CD4-positive, alpha-beta T cell treated with Interleukin-10 for 1 hour (primary cell): ENCODE measurements at regions not wholly inside any gene's neighbourhood (a gene's known extent, or its start where the extent isn't known, plus 50 kb on each side); places are given as distances from the start of the nearest gene placed in this dataset.
"Not testable (repeated sequence)": the region's sequence is repeated elsewhere in the genome, so short reads cannot be mapped to it uniquely, and the experiment has no call there.

ENCODE experiments used
- DNase-seq: peaks from one replicate; pipeline ENCODE4 v3.0.0-alpha.2; 2020

DNA sequence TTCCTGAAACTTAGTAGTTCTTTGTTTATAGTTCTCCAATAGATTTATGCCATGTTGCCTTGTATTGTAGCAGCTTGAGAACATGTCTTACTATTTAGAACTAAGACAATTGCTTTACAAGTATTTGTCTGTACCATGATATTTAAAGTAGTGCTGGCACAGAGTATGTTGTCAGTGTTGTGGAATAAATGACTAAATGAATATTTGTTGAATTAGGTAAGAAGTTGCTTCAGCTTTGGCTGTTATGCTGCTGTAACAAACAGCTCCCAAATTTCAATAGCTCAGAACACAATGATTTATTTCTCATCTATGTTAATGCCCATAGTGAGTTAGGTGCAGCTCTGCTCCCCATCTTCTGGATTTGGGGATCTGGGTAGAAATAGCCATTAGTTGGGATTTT, 90.2 kb upstream of the VCAM1 start:
- DNase-seq = no peak

DNA sequence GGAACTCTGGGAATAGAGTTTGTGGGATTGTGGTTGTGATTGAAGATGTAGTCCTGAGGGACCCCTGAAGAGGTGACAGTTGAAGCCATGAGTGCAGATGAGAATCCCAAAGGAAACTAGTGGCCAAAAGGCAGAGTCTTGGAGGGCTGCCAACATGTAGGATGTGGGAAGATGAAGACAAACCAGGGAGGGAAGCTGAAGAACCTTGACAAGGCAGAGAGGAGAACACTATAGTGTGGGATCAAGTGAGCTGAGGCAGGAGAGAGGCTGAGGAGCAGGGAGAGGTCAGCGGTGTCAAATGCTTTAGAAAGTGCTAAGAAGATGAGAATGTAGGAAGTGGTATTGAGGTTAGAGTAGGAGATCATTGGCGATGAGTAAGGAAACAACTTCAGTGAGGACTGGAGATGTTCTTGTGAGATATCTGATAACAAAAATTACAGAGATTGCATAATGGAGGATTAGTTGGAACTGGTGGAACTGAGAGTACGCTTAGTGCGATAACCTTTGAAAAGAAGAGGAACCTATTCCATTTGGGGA, 88.5 kb upstream of the VCAM1 start:
- no peak for DNase-seq

DNA sequence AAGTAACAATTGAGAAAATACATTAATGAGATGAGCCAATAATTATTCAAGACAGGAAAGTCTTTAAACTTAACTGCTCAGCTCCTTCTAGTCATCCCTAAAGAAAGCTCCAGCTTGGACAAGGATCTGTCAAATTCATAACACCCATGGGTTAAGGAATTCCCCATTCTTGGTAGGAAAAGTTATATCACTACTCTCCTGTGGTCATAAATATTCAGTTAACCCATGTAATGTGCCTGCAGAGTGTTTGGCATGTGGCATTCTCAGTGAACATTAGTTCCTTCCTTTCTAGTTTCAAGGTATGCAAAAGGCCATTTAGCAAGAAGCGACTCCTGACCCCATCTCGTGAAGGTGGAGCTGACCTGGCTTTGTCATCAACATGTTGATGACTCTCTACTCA, 76.7 kb upstream of the VCAM1 start:
- no peak for DNase-seq

DNA sequence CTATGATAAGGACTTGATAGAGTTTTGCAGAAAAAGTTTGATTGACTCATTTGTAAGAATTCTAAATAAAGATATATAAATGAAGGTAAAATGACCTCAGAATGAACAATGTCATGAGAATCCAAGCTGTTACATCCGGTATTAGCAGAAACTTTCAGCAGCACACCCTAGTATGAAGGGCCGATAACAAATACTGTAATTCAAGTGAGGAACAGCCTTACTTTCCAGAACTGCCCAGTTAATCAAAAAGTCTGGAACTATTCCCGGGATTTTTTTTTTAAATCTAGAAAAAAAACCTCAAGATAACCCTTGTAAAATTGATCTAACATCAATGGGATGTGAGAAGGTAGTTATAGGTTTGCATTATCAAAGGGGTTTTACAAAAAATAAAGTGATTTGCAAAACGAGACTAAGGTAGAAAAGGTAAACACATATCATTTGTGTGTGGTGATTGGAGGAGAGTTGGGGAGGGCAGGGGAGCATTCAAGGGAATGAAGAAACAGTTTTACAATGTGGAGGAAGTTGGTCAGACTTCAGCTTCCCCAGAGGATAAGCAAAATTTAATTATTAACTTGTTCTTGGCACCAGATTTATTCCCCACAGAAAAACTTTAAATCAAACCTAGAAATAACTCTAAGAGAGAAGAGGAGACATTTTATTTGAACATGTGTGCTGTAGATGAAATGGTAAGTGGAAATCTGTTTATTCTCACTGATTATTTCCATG, 75.9 kb upstream of the VCAM1 start:
- DNase-seq = no peak

DNA sequence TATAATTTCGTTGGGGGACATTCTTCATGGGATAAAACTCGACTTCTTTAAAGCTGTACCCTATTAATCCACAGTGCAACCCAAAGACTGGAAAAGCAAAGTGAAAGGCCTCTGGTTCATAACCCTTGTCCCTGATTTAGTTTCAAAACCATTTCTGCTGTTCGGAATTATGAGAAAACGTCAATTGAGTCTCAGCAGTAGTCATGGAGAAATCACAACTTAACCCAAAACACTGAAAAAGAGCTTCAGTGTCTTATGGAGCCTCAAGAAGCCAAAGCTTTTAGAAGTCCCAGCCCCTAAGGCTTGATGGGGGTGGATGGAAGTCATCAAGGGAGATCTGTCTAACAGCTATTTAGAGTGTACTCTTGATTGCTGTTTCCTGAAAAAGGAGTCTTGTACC, 73.5 kb upstream of the VCAM1 start:
- no peak for DNase-seq

DNA sequence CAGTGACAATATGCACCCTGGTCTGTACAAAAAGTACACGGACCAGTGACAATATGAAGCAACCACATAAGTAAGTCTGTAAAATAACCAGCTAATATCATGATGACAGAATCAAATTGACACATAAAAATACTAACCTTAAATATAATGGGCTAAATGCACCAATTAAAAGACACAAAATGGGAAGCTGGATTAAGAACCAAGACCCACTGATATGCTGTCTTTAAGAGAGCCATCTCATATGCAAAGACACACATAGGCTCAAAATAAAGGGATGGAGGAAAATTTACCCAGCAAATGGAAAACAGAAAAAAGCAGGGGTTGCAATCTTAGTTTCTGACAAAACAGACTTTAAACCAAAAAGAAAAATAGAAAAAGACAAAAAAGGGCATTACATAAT, 70.4 kb upstream of the VCAM1 start:
- no peak for DNase-seq

DNA sequence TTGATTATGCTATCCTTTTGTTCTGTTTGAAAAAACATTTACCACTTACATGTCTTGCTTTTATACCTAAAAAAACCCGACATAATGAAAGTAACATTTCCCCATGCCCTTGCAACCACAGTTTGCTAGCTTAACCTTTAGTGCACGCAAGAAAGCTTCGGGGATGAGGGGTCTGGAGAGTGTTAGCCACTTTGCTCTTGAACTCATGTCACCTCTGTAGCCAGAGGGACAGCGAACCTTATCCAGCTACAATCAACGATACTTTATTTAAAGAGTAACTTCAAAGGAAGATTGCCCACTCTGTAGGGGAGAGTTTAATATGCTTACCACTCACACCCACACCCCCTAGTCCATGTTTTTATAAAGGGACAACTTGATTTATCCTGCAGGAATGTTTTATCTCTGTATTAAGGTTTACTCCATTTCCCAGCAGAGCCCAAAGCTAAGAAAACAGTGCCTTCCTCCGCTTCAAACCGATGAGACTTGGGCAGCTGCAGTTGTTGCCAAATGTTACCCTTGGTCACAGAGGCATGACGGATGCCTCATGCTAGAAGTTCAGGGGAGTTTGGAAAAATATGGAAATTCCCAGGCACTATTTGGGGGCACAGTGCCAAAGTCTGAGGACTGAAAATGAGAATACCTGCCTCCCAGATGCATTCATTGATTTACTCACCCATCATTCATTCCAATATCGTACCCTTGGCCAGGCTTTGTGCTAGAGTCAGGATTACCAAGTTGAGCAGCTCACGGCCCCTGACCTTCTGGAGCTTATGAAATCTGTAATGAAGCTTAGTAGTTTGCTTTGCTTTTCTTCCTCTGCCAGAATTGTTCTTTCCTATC, 61.4 kb upstream of the VCAM1 start:
- no peak for DNase-seq

DNA sequence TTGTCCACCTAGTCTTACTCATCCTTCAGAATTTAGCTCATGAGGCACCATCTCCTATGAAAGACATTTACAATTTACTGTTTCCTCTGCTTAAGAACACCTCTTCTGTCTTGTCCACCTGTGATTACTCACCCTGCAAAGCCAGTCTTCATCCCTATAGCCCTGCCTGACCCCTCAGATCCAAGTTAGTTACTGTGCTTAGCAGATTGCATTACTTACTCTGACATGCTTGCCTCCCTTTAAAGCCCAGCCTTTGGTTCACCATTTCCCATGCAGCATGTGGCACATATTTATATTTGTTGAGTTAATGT, 60.9 kb upstream of the VCAM1 start:
- no peak for DNase-seq

DNA sequence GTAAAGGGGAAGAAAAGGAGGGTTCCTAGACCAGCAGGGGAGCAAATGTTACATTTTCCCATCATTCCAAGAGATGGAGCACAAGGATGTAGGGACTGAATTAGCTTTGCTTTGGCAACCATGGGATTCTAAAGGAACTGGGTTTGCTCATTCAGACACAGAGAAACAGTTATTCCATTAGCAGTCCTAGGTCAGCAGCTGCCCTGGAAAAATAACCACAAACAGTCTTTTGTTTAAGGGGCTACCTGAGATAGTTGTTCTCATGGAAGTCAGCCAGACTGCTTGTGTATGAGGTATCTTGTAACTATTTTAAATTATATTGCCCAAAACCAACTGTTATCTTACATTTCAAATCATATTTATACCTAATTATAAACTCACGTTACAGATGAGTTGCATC, 58.4 kb upstream of the VCAM1 start:
- DNase-seq = no peak

DNA sequence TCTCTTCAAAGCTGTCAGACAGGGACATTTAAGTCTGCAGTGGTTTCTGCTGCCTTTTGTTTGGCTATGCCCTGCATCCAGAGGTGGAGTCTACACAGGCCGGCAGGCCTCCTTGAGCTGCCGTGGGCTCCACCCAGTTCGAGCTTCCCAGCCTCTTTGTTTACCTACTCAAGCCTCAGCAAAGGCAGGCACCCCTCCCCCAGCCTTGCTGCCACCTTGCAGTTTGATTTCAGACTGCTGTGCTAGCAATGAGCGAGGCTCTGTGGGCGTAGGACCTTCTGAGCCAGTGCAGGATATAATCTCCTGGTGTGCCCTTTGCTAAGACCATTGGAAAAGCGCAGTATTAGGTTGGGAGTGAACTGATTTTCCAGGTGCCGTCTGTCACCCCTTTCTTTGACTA, 51.0 kb upstream of the VCAM1 start:
- not testable (repeated sequence) for DNase-seq
